ENCODE measurements at regions not wholly inside any gene's neighbourhood (a gene's known extent, or its start where the extent isn't known, plus 50 kb on each side); places are given as distances from the start of the nearest gene placed in this dataset.

GRCh38 chr12:13369474-13370056 lies 173.0 kb downstream of the EMP1 start:
- no peak for TF ChIP-seq CTCF (IDR thresholded peaks at IDR 0.05; ENCODE audit: control insufficient read depth, extremely low read depth, insufficient read depth)
- no peak for DNase-seq (ENCODE audit: low read depth)
- H3K4me3 ChIP-seq (ENCODE audit: low read depth, low read length) = no peak overlapping the region

GRCh38 chr12:13368971-13369370 lies 172.4 kb downstream of the EMP1 start:
- H3K4me3 ChIP-seq (ENCODE audit: low read depth, low read length) = no peak overlapping the region
- no peak for DNase-seq (ENCODE audit: low read depth)
- TF ChIP-seq CTCF (IDR thresholded peaks at IDR 0.05; ENCODE audit: control insufficient read depth, extremely low read depth, insufficient read depth) = no peak

- TF ChIP-seq CTCF (IDR thresholded peaks at IDR 0.05; ENCODE audit: control insufficient read depth, extremely low read depth, insufficient read depth) = no peak
- DNase-seq (ENCODE audit: low read depth) = no peak
- no peak overlapping the region for H3K4me3 ChIP-seq (ENCODE audit: low read depth, low read length)
These were observed 171.9 kb downstream of the EMP1 start for GRCh38 chr12:13368431-13368830.

GRCh38 chr12:13367973-13368372 lies 171.4 kb downstream of the EMP1 start:
- no peak for DNase-seq (ENCODE audit: low read depth)
- TF ChIP-seq CTCF (IDR thresholded peaks at IDR 0.05; ENCODE audit: control insufficient read depth, extremely low read depth, insufficient read depth) = no peak

GRCh38 chr12:13365748-13366366 lies 169.3 kb downstream of the EMP1 start:
- TF ChIP-seq CTCF (IDR thresholded peaks at IDR 0.05; ENCODE audit: control insufficient read depth, extremely low read depth, insufficient read depth) = no peak
- no peak for DNase-seq (ENCODE audit: low read depth)
- H3K4me3 ChIP-seq (ENCODE audit: low read depth, low read length) = no peak overlapping the region

More at GRCh38 chr12:13367973-13368372, 171.4 kb downstream of the EMP1 start:
- H3K4me3 ChIP-seq (ENCODE audit: low read depth, low read length) = no peak overlapping the region

- no peak overlapping the region for H3K4me3 ChIP-seq (ENCODE audit: low read depth, low read length)
- DNase-seq (ENCODE audit: low read depth) = peak; percentile 68
- TF ChIP-seq CTCF (IDR thresholded peaks at IDR 0.05; ENCODE audit: control insufficient read depth, extremely low read depth, insufficient read depth) = peak; percentile 89
These were observed 165.8 kb downstream of the EMP1 start for GRCh38 chr12:13362260-13362841.

Data from LNCaP clone FGC (cell line).